Activated CD4-positive, alpha-beta memory T cell treated with anti-CD3 and anti-CD28 coated beads for 36 hours (primary cell): ENCODE measurements at regions not wholly inside any gene's neighbourhood (a gene's known extent, or its start where the extent isn't known, plus 50 kb on each side); places are given as distances from the start of the nearest gene placed in this dataset.

Source experiments
- CTCF ChIA-PET: fragments of 350-600 bp; sonication (Branson Sonifier 250); formaldehyde crosslinking; loops from one replicate; lab custom pipeline; 2021; ENCODE audit warnings: antibody characterized with exemption, inconsistent platforms; lab: Charles Lee
- POLR2A ChIA-PET: fragments of 350-600 bp; sonication (Branson Sonifier 250); formaldehyde crosslinking; loops from one replicate; lab custom pipeline; 2021; ENCODE audit warnings: antibody characterized with exemption; lab: Charles Lee
- DNase-seq: peaks from one replicate; pipeline ENCODE4 v3.0.0-alpha.2; 2020
- H3K27ac Mint-ChIP-seq: one replicate; pipeline ENCODE4 v1.8.0; 2021; ENCODE audit warnings: mixed read lengths
- H3K27me3 Mint-ChIP-seq: one replicate; pipeline ENCODE4 v1.8.0; 2021; ENCODE audit warnings: mixed read lengths
- H3K36me3 Mint-ChIP-seq: one replicate; pipeline ENCODE4 v1.8.0; 2021; ENCODE audit warnings: mixed read lengths
- H3K4me1 Mint-ChIP-seq: one replicate; pipeline ENCODE4 v1.8.0; 2021; ENCODE audit warnings: low read depth, mixed read lengths
- H3K4me3 Mint-ChIP-seq: one replicate; pipeline ENCODE4 v1.8.0; 2021; ENCODE audit warnings: mild to moderate bottlenecking, mixed read lengths
- H3K9me3 Mint-ChIP-seq: one replicate; pipeline ENCODE4 v1.8.0; 2021; ENCODE audit warnings: mixed read lengths
- intact Hi-C: fragments of 100-400 bp; cut with micrococcal nuclease; formaldehyde crosslinking; loops from one replicate; pipeline ENCODE4 v1.15.1; 2023

DNA sequence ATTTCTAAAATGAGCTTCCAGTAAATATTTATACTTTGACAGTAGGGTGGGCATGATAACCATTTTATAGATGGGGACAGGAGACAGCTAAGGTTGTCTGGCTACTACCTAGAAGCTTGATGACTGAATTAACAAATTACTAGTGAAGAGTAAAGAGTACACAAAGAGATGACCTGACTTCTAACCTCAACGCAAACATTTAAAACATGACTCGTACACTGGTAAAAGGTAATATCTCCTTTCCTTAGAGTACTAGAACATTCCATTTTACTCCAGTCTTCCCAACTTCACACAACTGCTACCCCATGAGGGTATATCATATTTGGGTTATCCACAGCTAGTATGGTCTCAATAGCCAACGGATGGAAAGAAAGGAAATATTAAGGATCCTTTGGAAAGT lies 258.9 kb downstream of the FOXO1 start:
- no peak overlapping the region for H3K4me3 Mint-ChIP-seq
- H3K4me1 Mint-ChIP-seq = peaks cover 3% of the 10 kb centered on the region
- ChIA-PET POLR2A (no interaction called here), CTCF (interaction anchor here (0.6 to 1.5 kb wide), 3 partner anchors 55 to 338 kb away, joined by 3 to 4 read pairs (median 3); no protein-coding TSS in a partner anchor)
- intact Hi-C loops = no loop called here
- H3K36me3 Mint-ChIP-seq = peaks cover 2% of the 10 kb centered on the region
- H3K9me3 Mint-ChIP-seq = peaks cover 6% of the 10 kb centered on the region
- no peak overlapping the region for H3K27ac Mint-ChIP-seq
- no peak for DNase-seq
- no peaks in the 10 kb centered on the region for H3K27me3 Mint-ChIP-seq

DNA sequence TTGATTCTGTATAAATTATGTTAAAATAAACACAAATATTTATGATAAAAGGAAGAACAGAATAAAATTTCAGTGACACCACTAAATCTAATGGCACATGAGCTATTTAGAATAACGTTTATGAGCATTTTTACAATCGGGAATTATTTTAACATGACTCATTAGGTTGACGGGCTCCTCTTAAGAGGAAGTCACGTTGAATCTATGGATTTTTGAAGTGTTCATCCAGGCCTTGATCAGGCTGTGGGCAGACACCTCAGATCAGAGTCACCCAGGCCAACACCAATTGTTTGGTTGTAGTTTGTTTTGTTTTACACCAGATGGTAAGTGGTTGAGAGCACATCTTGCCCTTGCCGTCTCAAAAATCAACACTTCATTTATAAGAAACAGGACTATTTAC lies 257.8 kb downstream of the FOXO1 start:
- H3K4me3 Mint-ChIP-seq = no peak overlapping the region
- no peak overlapping the region for H3K27ac Mint-ChIP-seq
- CTCF ChIA-PET = interaction anchor here (1.4 to 1.5 kb wide), 2 partner anchors 274 to 339 kb away, joined by 3 to 4 read pairs; no protein-coding TSS in a partner anchor
- intact Hi-C loops = no loop called here
- H3K27me3 Mint-ChIP-seq = no peaks in the 10 kb centered on the region
- H3K4me1 Mint-ChIP-seq = no peaks in the 10 kb centered on the region
- no peak for DNase-seq
- POLR2A ChIA-PET = no interaction called here
- peaks cover 6% of the 10 kb centered on the region for H3K9me3 Mint-ChIP-seq
- H3K36me3 Mint-ChIP-seq = peaks cover 2% of the 10 kb centered on the region

DNA sequence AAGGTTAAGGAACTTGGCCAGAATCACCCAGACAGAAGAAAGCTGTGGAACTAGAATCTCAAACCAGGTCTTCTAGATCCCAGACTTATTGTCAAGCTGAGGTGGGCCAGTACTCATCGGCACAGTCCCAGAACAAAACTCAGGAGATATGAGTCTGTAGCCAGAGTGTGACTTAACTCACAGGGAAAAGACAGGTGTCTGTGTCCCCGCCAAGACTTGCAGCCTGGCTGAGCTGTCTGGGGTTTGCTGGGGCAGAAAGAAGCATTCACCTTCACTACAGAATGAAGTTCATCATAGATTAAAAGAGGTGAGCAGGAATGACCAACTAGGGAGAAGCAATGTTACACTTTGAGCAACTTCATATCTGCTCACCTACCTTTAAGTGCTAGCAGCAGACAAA lies 257.2 kb downstream of the FOXO1 start:
- no peaks in the 10 kb centered on the region for H3K4me1 Mint-ChIP-seq
- no peak for DNase-seq
- intact Hi-C loops = no loop called here
- POLR2A ChIA-PET = no interaction called here
- H3K4me3 Mint-ChIP-seq = no peak overlapping the region
- H3K9me3 Mint-ChIP-seq = peaks cover 6% of the 10 kb centered on the region
- H3K27me3 Mint-ChIP-seq = no peaks in the 10 kb centered on the region
- H3K27ac Mint-ChIP-seq = no peak overlapping the region
- H3K36me3 Mint-ChIP-seq = peaks cover 2% of the 10 kb centered on the region
- CTCF ChIA-PET = no interaction called here

DNA sequence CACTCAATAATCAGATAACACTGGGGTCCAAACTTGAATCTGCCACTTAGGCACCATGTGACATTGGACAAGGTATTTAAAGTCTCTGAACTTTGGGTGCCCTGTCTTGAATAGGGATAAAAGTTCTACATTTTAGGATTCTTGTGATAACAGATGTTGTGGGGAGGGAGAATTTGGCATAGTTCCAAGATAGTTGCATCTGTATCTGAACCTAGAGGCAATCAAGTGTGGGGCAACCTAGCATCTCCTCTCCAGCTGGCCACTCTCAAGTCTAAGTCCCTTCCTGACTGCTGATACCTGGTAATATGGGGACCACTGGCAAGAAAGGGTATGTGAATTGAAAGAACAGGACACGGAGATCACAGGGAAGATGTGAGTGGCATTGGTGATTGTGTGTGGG lies 256.1 kb downstream of the FOXO1 start:
- Mint-ChIP-seq H3K27me3 (no peaks in the 10 kb centered on the region), H3K36me3 (peaks cover 2% of the 10 kb centered on the region), H3K4me1 (no peaks in the 10 kb centered on the region), H3K4me3 (no peak overlapping the region), H3K27ac (no peak overlapping the region), H3K9me3 (peaks cover 6% of the 10 kb centered on the region)
- ChIA-PET POLR2A (no interaction called here), CTCF (no interaction called here)
- intact Hi-C loops = no loop called here
- no peak for DNase-seq

DNA sequence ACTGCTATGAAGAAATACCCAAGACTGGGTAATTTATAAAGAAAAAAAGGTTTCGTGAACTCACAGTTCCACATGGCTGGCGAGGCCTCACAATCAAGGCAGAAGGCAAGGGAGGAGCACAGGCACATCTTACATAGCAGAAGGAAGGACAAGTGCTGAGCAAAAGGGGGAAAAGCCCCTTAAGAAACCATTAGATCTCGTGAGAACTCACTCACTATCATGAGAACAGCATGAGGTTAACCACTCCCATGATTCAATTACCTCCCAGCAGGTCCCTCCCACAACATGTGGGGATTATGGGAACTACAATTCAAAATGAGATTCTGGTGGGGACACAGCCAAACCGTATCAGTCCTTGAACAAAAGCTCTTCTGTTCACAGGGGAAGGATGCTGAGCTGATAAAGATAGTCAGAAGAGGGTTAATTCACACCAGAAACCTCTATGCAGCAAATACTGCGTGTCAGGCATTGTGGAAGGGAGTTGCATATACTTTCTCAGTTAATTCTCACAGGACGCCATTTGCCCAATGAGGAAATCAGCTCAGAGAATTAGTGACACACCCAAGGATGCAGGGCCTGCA lies 246.2 kb downstream of the FOXO1 start:
- H3K4me3 Mint-ChIP-seq = no peak overlapping the region
- no peak for DNase-seq
- POLR2A ChIA-PET = no interaction called here
- H3K27me3 Mint-ChIP-seq = no peaks in the 10 kb centered on the region
- intact Hi-C loops = no loop called here
- peaks cover 22% of the 10 kb centered on the region for H3K4me1 Mint-ChIP-seq
- H3K27ac Mint-ChIP-seq = no peak overlapping the region
- peaks cover 4% of the 10 kb centered on the region for H3K36me3 Mint-ChIP-seq
- CTCF ChIA-PET = interaction anchor here (0.6 to 1.2 kb wide), 2 partner anchors 167 to 232 kb away, joined by 3 to 4 read pairs; no protein-coding TSS in a partner anchor
- peaks cover 8% of the 10 kb centered on the region for H3K9me3 Mint-ChIP-seq

DNA sequence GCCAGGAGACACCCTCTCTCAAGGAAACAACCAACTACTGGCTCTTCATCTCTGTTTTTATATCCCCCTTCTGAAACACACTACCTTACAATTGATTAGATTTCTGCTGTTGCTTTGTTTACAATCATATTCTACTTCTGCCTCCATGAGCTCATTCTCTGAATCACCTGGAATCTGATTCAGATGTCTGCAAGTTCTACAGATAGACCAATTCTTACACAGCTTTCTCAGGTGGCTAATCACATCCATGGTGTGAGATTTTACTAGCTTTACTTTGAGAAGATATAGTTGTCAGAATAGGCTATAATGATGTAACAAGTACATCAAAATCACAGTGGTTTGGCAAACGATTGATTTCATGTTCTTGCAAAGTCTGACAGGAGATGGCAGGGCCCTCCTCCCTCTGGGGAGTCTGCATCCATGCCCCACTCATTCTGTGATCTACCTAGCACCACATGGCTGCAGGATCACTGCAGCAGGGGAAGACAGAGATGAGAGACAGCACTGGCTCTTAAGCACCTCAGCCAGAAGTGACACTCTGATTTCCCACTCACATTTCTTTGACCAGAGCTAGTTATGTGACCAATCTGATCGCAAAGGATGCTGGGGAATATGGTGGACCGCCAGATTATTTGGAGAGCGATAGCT lies 243.7 kb downstream of the FOXO1 start:
- CTCF ChIA-PET = interaction anchor here (0.5 to 1.4 kb wide), 3 partner anchors 246 to 354 kb away, joined by 3 to 5 read pairs (median 4); no protein-coding TSS in a partner anchor
- H3K36me3 Mint-ChIP-seq = peaks cover 4% of the 10 kb centered on the region
- POLR2A ChIA-PET = interaction anchor here (1.3 kb wide), 1 partner anchor 129 kb away, joined by 5 read pairs; no protein-coding TSS in a partner anchor

DNA sequence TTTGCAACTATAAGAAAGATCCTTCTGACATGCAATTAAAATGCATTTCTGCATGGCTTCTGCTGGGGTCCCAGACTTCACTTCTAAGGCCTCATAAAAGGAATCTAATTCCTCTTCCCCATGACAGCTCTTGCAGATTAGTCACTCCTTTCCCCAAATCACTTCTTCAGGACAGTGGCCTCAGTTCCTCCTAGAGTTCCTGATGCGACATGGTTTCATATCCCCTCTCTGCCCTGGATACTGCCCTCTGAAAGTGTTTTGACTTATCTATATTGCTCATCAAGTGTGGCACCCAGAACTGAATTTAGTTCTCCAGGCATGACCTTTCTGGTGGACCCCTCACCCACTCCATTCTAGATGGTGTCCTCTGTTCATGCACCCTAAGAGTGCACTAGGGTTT lies 238.1 kb downstream of the FOXO1 start:
- no peaks in the 10 kb centered on the region for H3K9me3 Mint-ChIP-seq
- intact Hi-C loops = no loop called here
- H3K27me3 Mint-ChIP-seq = no peaks in the 10 kb centered on the region
- POLR2A ChIA-PET = no interaction called here
- CTCF ChIA-PET = interaction anchor here (0.5 kb wide), 1 partner anchor 59 kb away, joined by 5 read pairs; no protein-coding TSS in a partner anchor
- H3K27ac Mint-ChIP-seq = no peak overlapping the region
- no peak overlapping the region for H3K4me3 Mint-ChIP-seq
- peaks cover 21% of the 10 kb centered on the region for H3K4me1 Mint-ChIP-seq
- DNase-seq = no peak
- no peaks in the 10 kb centered on the region for H3K36me3 Mint-ChIP-seq

More for the DNA sequence above, 243.7 kb downstream of the FOXO1 start:
- DNase-seq = peak; percentile 41
- Mint-ChIP-seq H3K9me3 (peaks cover 6% of the 10 kb centered on the region), H3K4me3 (no peak overlapping the region), H3K27ac (no peak overlapping the region), H3K27me3 (no peaks in the 10 kb centered on the region), H3K4me1 (peaks cover 28% of the 10 kb centered on the region)
- intact Hi-C loops = no loop called here

DNA sequence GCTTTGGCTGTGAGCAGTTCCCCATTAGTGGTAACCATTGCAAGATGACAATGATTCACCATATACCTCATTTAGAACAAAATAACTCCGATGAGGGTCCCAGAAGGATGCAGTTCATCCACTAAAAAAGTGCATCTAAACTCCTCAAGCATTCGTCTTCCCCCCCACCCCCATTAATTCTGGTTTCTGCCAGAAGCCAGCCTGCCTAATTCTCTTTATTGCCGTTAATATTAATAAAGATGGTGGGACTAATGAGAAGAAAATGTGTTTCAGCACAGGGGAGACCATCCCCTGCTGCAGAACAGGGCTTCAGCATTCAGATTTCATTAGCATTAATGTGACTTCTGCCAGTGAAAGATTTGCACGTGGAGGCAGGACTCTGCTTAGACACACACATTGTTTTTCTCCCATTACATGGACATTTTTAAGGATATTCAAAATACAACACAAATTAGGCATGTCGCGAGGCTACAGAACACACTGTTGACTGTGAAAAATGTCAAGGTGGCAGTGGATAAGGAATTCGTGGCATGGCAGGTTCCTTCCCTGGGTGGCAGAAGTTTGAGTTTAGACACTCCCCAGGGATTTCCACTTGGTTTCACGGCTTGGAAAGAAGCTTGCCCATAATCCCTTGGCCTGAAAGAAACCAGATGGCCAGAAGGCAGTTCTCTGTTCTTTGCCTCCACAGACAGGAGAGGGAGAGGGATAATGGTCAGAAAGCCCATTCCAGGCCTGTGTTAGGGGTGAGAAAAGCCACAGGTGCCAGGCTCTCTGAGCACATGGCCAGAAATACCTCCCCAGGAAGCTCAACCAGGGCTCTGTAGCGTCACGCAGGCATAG lies 236.5 kb downstream of the FOXO1 start:
- POLR2A ChIA-PET = no interaction called here
- H3K36me3 Mint-ChIP-seq = no peaks in the 10 kb centered on the region
- no peak overlapping the region for H3K27ac Mint-ChIP-seq
- H3K27me3 Mint-ChIP-seq = no peaks in the 10 kb centered on the region
- no peak overlapping the region for H3K4me3 Mint-ChIP-seq
- intact Hi-C loops = no loop called here
- no peak for DNase-seq
- H3K9me3 Mint-ChIP-seq = no peaks in the 10 kb centered on the region
- CTCF ChIA-PET = no interaction called here
- H3K4me1 Mint-ChIP-seq = peaks cover 34% of the 10 kb centered on the region

DNA sequence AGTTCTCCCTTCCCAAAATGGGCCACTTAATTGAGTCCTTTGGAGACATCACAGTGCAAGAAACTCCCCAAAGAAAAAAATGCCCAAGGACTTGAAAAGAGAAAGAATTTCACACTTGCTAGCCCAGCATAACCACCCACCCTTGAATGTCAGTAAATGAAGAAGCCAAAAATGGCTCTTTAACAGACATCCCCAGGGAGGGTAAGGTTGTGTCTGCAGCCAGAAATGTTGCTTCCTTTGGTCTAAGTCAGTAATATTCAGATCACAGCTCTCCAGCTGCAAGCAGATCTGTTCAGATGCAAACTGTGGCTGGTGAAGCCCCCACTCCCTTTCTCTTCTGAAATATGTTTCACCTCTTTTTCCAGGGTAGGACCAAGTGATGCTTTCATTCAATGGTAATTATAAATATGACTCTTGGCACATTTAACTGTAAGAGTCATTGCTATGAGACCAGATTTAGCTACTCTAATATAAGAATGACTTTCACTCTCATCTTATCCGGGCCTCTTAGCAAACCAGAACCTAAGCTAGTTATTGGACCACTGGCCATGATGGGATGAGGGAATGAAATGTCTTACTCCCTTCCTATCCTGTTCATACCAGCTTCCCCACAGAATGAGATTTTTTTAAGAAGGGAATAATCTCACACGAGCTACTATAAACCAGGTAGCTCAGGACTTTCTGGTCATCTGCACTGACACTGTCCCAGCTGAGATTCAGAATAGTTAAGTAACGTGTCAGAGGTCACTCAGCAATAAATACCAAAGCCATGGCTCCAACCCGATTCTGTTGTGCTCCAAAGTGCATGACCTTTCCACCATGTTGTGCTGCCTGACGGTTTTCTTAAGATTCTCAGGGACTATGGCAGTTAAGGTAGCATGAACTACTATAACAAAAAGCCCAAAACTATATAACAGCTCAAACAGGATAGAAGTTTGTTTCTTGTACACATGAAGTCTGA lies 234.1 kb downstream of the FOXO1 start:
- intact Hi-C loops = no loop called here
- no peak overlapping the region for H3K27ac Mint-ChIP-seq
- no peaks in the 10 kb centered on the region for H3K36me3 Mint-ChIP-seq
- H3K27me3 Mint-ChIP-seq = no peaks in the 10 kb centered on the region
- no peak for DNase-seq
- H3K9me3 Mint-ChIP-seq = no peaks in the 10 kb centered on the region
- H3K4me3 Mint-ChIP-seq = no peak overlapping the region
- H3K4me1 Mint-ChIP-seq = peaks cover 34% of the 10 kb centered on the region
- CTCF ChIA-PET = interaction anchor here (0.6 to 0.9 kb wide), 2 partner anchors 85 to 132 kb away, joined by 3 read pairs; no protein-coding TSS in a partner anchor
- POLR2A ChIA-PET = interaction anchor here (0.8 kb wide), 1 partner anchor 231 kb away, joined by 3 read pairs; no protein-coding TSS in a partner anchor

DNA sequence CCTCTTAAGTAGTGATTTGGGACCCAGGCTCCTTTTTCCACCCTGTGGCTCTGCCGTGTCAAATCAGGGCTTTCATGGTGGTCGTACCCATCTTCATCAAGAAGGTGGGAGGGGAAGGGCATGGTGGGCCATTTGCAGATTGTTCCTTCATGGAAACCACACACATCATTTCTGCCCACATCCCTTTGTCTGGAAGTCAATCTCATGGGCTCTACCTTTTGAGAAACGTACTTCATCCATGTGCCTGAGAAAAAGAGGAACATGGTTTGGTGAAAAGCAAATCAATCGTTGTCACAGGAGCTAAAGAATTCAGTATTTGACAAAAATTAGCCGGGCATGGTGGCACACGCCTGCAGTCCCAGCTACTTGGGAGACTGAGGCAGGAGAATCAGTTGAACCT lies 233.4 kb downstream of the FOXO1 start:
- intact Hi-C loops = no loop called here
- Mint-ChIP-seq H3K27ac (no peak overlapping the region), H3K27me3 (no peaks in the 10 kb centered on the region), H3K36me3 (no peaks in the 10 kb centered on the region), H3K9me3 (no peaks in the 10 kb centered on the region), H3K4me1 (peaks cover 38% of the 10 kb centered on the region), H3K4me3 (no peak overlapping the region)
- ChIA-PET POLR2A (no interaction called here), CTCF (interaction anchor here (0.6 to 0.9 kb wide), 2 partner anchors 85 to 131 kb away, joined by 3 read pairs; no protein-coding TSS in a partner anchor)
- DNase-seq = no peak

DNA sequence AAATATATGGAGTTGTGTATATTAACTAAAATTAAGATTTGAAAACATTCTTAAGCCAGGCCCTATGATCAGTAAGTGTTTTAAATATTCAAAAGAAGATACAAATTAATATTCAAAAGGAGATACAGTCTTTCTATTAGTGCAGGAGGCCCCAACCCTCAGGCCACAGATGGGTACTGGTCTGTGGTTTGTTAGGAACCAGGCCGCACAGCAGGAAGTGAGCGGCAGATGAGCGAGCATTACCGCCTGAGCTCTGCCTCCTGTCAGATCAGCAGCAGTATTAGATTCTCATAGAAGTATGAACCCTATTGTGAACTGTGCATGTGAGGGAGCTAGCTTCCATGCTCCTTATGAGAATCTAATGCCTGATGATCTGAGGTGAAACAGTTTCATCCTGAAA lies 232.9 kb downstream of the FOXO1 start:
- peak; percentile 70 for DNase-seq
- H3K27me3 Mint-ChIP-seq = no peaks in the 10 kb centered on the region
- H3K27ac Mint-ChIP-seq = peak overlapping the region; percentile 49
- intact Hi-C loops = no loop called here
- peaks cover 44% of the 10 kb centered on the region for H3K4me1 Mint-ChIP-seq
- no peak overlapping the region for H3K4me3 Mint-ChIP-seq
- CTCF ChIA-PET = no interaction called here
- no peaks in the 10 kb centered on the region for H3K9me3 Mint-ChIP-seq
- H3K36me3 Mint-ChIP-seq = no peaks in the 10 kb centered on the region
- POLR2A ChIA-PET = no interaction called here
